Type B pancreatic cell (in vitro differentiated cells): ENCODE measurements at regions not wholly inside any gene's neighbourhood (a gene's known extent, or its start where the extent isn't known, plus 50 kb on each side); places are given as distances from the start of the nearest gene placed in this dataset.

Source experiments
- DNase-seq: peaks from one replicate; pipeline ENCODE4 v3.0.0; 2021; ENCODE audit warnings: mixed read lengths; ENCODE audit not compliant: unreplicated experiment; ENCODE audit errors: extremely low spot score
- H3K27ac Mint-ChIP-seq: 2 replicates; pipeline ENCODE4 v1.8.0; 2021; ENCODE audit warnings: mild to moderate bottlenecking, mixed read lengths
- H3K27me3 Mint-ChIP-seq: 2 replicates; pipeline ENCODE4 v1.8.0; 2021; ENCODE audit warnings: mixed read lengths
- H3K36me3 Mint-ChIP-seq: 2 replicates; pipeline ENCODE4 v1.8.0; 2021; ENCODE audit warnings: mixed read lengths
- H3K4me1 Mint-ChIP-seq: one replicate; pipeline ENCODE4 v1.8.0; 2021; ENCODE audit warnings: mixed read lengths; ENCODE audit not compliant: unreplicated experiment
- H3K4me3 Mint-ChIP-seq: 2 replicates; pipeline ENCODE4 v1.8.0; 2021; ENCODE audit warnings: mild to moderate bottlenecking, mixed read lengths
- H3K9me3 Mint-ChIP-seq: 2 replicates; pipeline ENCODE4 v1.8.0; 2021; ENCODE audit warnings: mixed read lengths
- CTCF ChIP-seq: fragments of 200-600 bp; sonication (generic); conservative IDR thresholded peaks from 2 replicates; pipeline ENCODE4 v1.5.0; 2021; ENCODE audit warnings: antibody characterized with exemption, mild to moderate bottlenecking

- no peak overlapping the region for H3K27ac Mint-ChIP-seq
- H3K4me1 Mint-ChIP-seq, result peaks cover 10% of the 10 kb centered on the region
- H3K36me3 Mint-ChIP-seq, result no peaks in the 10 kb centered on the region
- peaks cover 5% of the 10 kb centered on the region for H3K9me3 Mint-ChIP-seq
- H3K27me3 Mint-ChIP-seq, result no peaks in the 10 kb centered on the region
- no peak for TF ChIP-seq CTCF
- no peak for DNase-seq
- no peak overlapping the region for H3K4me3 Mint-ChIP-seq
These were observed 288.1 kb upstream of the SORL1-AS1 start for GRCh38 chr11:121740902-121741301.

- Mint-ChIP-seq H3K4me1 (no peaks in the 10 kb centered on the region), H3K27ac (no peak overlapping the region), H3K27me3 (no peaks in the 10 kb centered on the region), H3K9me3 (peaks cover 10% of the 10 kb centered on the region), H3K4me3 (no peak overlapping the region), H3K36me3 (peaks cover 4% of the 10 kb centered on the region)
- no peak for TF ChIP-seq CTCF
- DNase-seq, result no peak
These were observed 281.1 kb upstream of the SORL1-AS1 start for GRCh38 chr11:121733858-121734257.

GRCh38 chr11:121727942-121728341, 275.2 kb upstream of the SORL1-AS1 start:
- no peak overlapping the region for H3K27ac Mint-ChIP-seq
- no peak for DNase-seq
- H3K9me3 Mint-ChIP-seq, result no peaks in the 10 kb centered on the region
- no peaks in the 10 kb centered on the region for H3K36me3 Mint-ChIP-seq
- peaks cover 4% of the 10 kb centered on the region for H3K27me3 Mint-ChIP-seq
- peaks cover 14% of the 10 kb centered on the region for H3K4me1 Mint-ChIP-seq
- TF ChIP-seq CTCF, result no peak
- H3K4me3 Mint-ChIP-seq, result no peak overlapping the region

GRCh38 chr11:121723246-121723741, 270.5 kb upstream of the SORL1-AS1 start:
- peaks cover 8% of the 10 kb centered on the region for H3K27me3 Mint-ChIP-seq
- peak overlapping the region; percentile 87 for H3K27ac Mint-ChIP-seq
- peaks cover 14% of the 10 kb centered on the region for H3K4me1 Mint-ChIP-seq
- H3K9me3 Mint-ChIP-seq, result peaks cover 8% of the 10 kb centered on the region
- no peak for TF ChIP-seq CTCF
- DNase-seq, result no peak
- H3K4me3 Mint-ChIP-seq, result peak overlapping the region; percentile 80
- H3K36me3 Mint-ChIP-seq, result peaks cover 9% of the 10 kb centered on the region

- Mint-ChIP-seq H3K27ac (peak overlapping the region; percentile 87), H3K4me3 (peak overlapping the region; percentile 80), H3K36me3 (peaks cover 9% of the 10 kb centered on the region), H3K4me1 (peaks cover 13% of the 10 kb centered on the region), H3K27me3 (peaks cover 8% of the 10 kb centered on the region), H3K9me3 (peaks cover 8% of the 10 kb centered on the region)
- TF ChIP-seq CTCF, result peak; percentile 41
- DNase-seq, result peak; percentile 87
These were observed 269.9 kb upstream of the SORL1-AS1 start for GRCh38 chr11:121722431-121723245.
